ENCODE measurements at regions not wholly inside any gene's neighbourhood (a gene's known extent, or its start where the extent isn't known, plus 50 kb on each side); places are given as distances from the start of the nearest gene placed in this dataset.

GRCh38 chr15:26176831-26177230 is 313.7 kb upstream of the ATP10A start:
- intact Hi-C loops (cut with DNase I), result loop anchor here (10.0 kb wide), 1 partner anchor 688 kb away; the partner anchor contains the start of gene GABRA5
- Histone ChIP-seq H3K9me3 (no peaks in the 10 kb centered on the region), H3K36me3 (no peaks in the 10 kb centered on the region), H3K4me1 (no peaks in the 10 kb centered on the region), H3K27me3 (no peaks in the 10 kb centered on the region), H3K4me3 (no peak overlapping the region), H3K27ac (replicated peaks in 1 of 4) (no peak overlapping the region)
- WGBS, result 95% methylated on average over 9 of the region's 10 CpGs
- TF ChIP-seq POLR2A (IDR thresholded peaks at IDR 0.05; ENCODE audit: low read depth), result no peak
- no peak for TF ChIP-seq EP300 (IDR thresholded peaks at IDR 0.05)
- no peak for TF ChIP-seq POLR2AphosphoS5 (IDR thresholded peaks at IDR 0.05)
- TF ChIP-seq CTCF (IDR thresholded peaks at IDR 0.05), result no peak
- DNase-seq (ENCODE audit: extremely low spot score), result no peak

GRCh38 chr15:26171266-26171665 is 308.1 kb upstream of the ATP10A start:
- Histone ChIP-seq H3K4me1 (no peaks in the 10 kb centered on the region), H3K36me3 (no peaks in the 10 kb centered on the region), H3K4me3 (no peak overlapping the region), H3K27ac (replicated peaks in 1 of 4) (no peak overlapping the region), H3K9me3 (no peaks in the 10 kb centered on the region), H3K27me3 (no peaks in the 10 kb centered on the region)
- TF ChIP-seq POLR2AphosphoS5 (IDR thresholded peaks at IDR 0.05) (no peak), POLR2A (IDR thresholded peaks at IDR 0.05; ENCODE audit: low read depth) (no peak), CTCF (IDR thresholded peaks at IDR 0.05) (no peak)
- WGBS, result 63% methylated on average over 3 of the region's 3 CpGs
- no peak for DNase-seq (ENCODE audit: extremely low spot score)
- intact Hi-C loops (cut with DNase I), result loop anchor here (10.0 kb wide), 1 partner anchor 694 kb away; the partner anchor contains the start of gene GABRA5

GRCh38 chr15:26166429-26166828 is 303.3 kb upstream of the ATP10A start:
- Histone ChIP-seq H3K36me3 (no peaks in the 10 kb centered on the region), H3K4me3 (no peak overlapping the region), H3K27ac (replicated peaks in 1 of 4) (no peak overlapping the region), H3K27me3 (no peaks in the 10 kb centered on the region), H3K4me1 (no peaks in the 10 kb centered on the region), H3K9me3 (no peaks in the 10 kb centered on the region)
- 85% methylated on average over 4 of the region's 4 CpGs for WGBS
- intact Hi-C loops (cut with DNase I), result no loop called here
- DNase-seq (ENCODE audit: extremely low spot score), result no peak
- TF ChIP-seq POLR2AphosphoS5 (IDR thresholded peaks at IDR 0.05) (no peak), CTCF (IDR thresholded peaks at IDR 0.05) (no peak), EP300 (IDR thresholded peaks at IDR 0.05) (no peak), POLR2A (IDR thresholded peaks at IDR 0.05; ENCODE audit: low read depth) (no peak)

GRCh38 chr15:26165546-26165945 is 302.4 kb upstream of the ATP10A start:
- H3K9me3 ChIP-seq, result no peaks in the 10 kb centered on the region
- 87% methylated on average over 7 of the region's 7 CpGs for WGBS
- no peaks in the 10 kb centered on the region for H3K4me1 ChIP-seq
- no peak for TF ChIP-seq POLR2A (IDR thresholded peaks at IDR 0.05; ENCODE audit: low read depth)
- no peak for TF ChIP-seq POLR2AphosphoS5 (IDR thresholded peaks at IDR 0.05)
- no peak for TF ChIP-seq CTCF (IDR thresholded peaks at IDR 0.05)
- TF ChIP-seq EP300 (IDR thresholded peaks at IDR 0.05), result no peak
- DNase-seq (ENCODE audit: extremely low spot score), result peak; percentile 55
- H3K36me3 ChIP-seq, result no peaks in the 10 kb centered on the region
- H3K27me3 ChIP-seq, result no peaks in the 10 kb centered on the region
- H3K27ac ChIP-seq (replicated peaks in 1 of 4), result no peak overlapping the region
- intact Hi-C loops (cut with DNase I), result no loop called here
- H3K4me3 ChIP-seq, result no peak overlapping the region

GRCh38 chr15:26160343-26160742 is 297.2 kb upstream of the ATP10A start:
- TF ChIP-seq POLR2AphosphoS5 (IDR thresholded peaks at IDR 0.05) (no peak), CTCF (IDR thresholded peaks at IDR 0.05) (no peak), EP300 (IDR thresholded peaks at IDR 0.05) (no peak), POLR2A (IDR thresholded peaks at IDR 0.05; ENCODE audit: low read depth) (no peak)
- H3K4me1 ChIP-seq, result peaks cover 0 to 26% (median 24%) of the 10 kb centered on the region in 4 donors
- WGBS, result 86% methylated on average over 4 of the region's 4 CpGs
- intact Hi-C loops (cut with DNase I), result no loop called here
- no peak for DNase-seq (ENCODE audit: extremely low spot score)
- H3K27me3 ChIP-seq, result no peaks in the 10 kb centered on the region
- H3K27ac ChIP-seq (replicated peaks in 1 of 4), result no peak overlapping the region
- H3K9me3 ChIP-seq, result no peaks in the 10 kb centered on the region
- no peak overlapping the region for H3K4me3 ChIP-seq
- H3K36me3 ChIP-seq, result no peaks in the 10 kb centered on the region
